Tibial nerve (tissue), 4 donors: ENCODE measurements at regions not wholly inside any gene's neighbourhood (a gene's known extent, or its start where the extent isn't known, plus 50 kb on each side); places are given as distances from the start of the nearest gene placed in this dataset.

Experiments
- DNase-seq, 2 donors: peaks; one replicate each; pipeline ENCODE4 v3.0.0-alpha.2; 2019; ENCODE audit warnings: low spot score in 2 of 2
- H3K27ac ChIP-seq, 4 donors: fragments of 200-600 bp; sonication (generic) in 3 of 4; one replicate each; pipeline ENCODE4 v1.5.1; 2017 to 2019; ENCODE audit warnings: mild to moderate bottlenecking in 1 of 4
- H3K27me3 ChIP-seq, 2 donors: fragments of 200-600 bp; sonication (generic) in 1 of 2; one replicate each; pipeline versions ENCODE4 v1.5.1 to v1.6.0; 2017 to 2019
- H3K36me3 ChIP-seq, 3 donors: fragments of 200-600 bp; sonication (generic); one replicate each; pipeline ENCODE4 v1.5.1; 2018 to 2019
- H3K4me1 ChIP-seq, 4 donors: fragments of 200-600 bp; sonication (generic) in 3 of 4; one replicate each; pipeline ENCODE4 v1.5.1; 2017 to 2019
- H3K4me3 ChIP-seq, 4 donors: fragments of 200-600 bp; sonication (generic) in 3 of 4; one replicate each; pipeline ENCODE4 v1.5.1; 2017 to 2019; ENCODE audit warnings: mild to moderate bottlenecking in 1 of 4, moderate library complexity in 1 of 4
- H3K9me3 ChIP-seq, 4 donors: fragments of 200-600 bp; sonication (generic) in 3 of 4; one replicate each; pipeline ENCODE4 v1.5.1; 2017 to 2019
- CTCF ChIP-seq, 5 experiments: fragments of 200-600 bp in 3 of 5; fragments of 450-650 bp in 2 of 5; sonication (generic) in 3 of 5; IDR thresholded peaks; one replicate each; pipeline ENCODE4 v1.5.1; 2016 to 2019; ENCODE audit warnings: antibody characterized with exemption in 5 of 5, mild to moderate bottlenecking in 3 of 5, moderate library complexity in 2 of 5
- EP300 ChIP-seq, 2 donors: sonication (generic); formaldehyde crosslinking; IDR thresholded peaks; one replicate each; pipeline ENCODE4 v1.6.1; 2017; ENCODE audit warnings: antibody characterized with exemption in 2 of 2, mild to moderate bottlenecking in 1 of 2
- POLR2A ChIP-seq, 2 donors: fragments of 450-650 bp; IDR thresholded peaks; one replicate each; pipeline ENCODE4 v1.6.1; 2017; ENCODE audit warnings: antibody characterized with exemption in 2 of 2, mild to moderate bottlenecking in 2 of 2, moderate library complexity in 2 of 2
- WGBS, 2 donors: methylation state at CpG; one replicate each; pipeline ENCODE4 v1.1.5; 2018; 5-methylcytosine and 5-hydroxymethylcytosine counted together

- no peaks in the 10 kb centered on the region for H3K4me1 ChIP-seq
- no peak overlapping the region for H3K4me3 ChIP-seq
- WGBS, 2 donors: 85 to 86% methylated on average over 2 of the region's 2 CpGs
- TF ChIP-seq CTCF (IDR thresholded peaks at IDR 0.05) (no peak), POLR2A (IDR thresholded peaks at IDR 0.05) (no peak), EP300 (IDR thresholded peaks at IDR 0.05) (no peak)
- no peaks in the 10 kb centered on the region for H3K27me3 ChIP-seq
- no peaks in the 10 kb centered on the region for H3K9me3 ChIP-seq
- no peaks in the 10 kb centered on the region for H3K36me3 ChIP-seq
- DNase-seq: no peak
- no peak overlapping the region for H3K27ac ChIP-seq
These were observed 758.8 kb downstream of the CDH11 start for GRCh38 chr16:64363039-64363438.

DNA sequence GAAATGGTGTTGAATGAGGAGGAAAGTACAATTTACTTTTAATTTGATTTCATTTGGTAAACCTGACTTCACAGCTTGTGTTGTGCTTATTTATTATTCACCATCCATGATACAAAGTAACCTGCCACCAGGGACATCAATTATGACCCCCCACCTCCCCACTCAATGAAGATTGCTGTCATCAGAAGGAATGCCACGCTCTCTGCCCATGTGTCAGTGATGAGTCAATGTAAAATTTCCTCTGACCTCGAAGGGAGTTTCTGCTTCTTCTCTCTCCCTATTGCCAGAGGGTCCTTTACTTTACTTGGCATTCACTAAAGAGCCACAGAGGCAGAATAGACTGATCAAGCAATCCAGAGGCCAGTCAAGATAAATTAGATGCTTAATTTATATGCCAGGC lies 759.7 kb downstream of the CDH11 start:
- TF ChIP-seq CTCF (IDR thresholded peaks at IDR 0.05): no peak
- no peak for TF ChIP-seq EP300 (IDR thresholded peaks at IDR 0.05)
- TF ChIP-seq POLR2A (IDR thresholded peaks at IDR 0.05): no peak
- H3K36me3 ChIP-seq: no peaks in the 10 kb centered on the region
- WGBS, 2 donors: 64 to 67% methylated on average over 2 of the region's 2 CpGs
- no peaks in the 10 kb centered on the region for H3K4me1 ChIP-seq
- no peak for DNase-seq
- H3K9me3 ChIP-seq: no peaks in the 10 kb centered on the region
- H3K27ac ChIP-seq: no peak overlapping the region
- H3K27me3 ChIP-seq: no peaks in the 10 kb centered on the region
- no peak overlapping the region for H3K4me3 ChIP-seq

- H3K4me3 ChIP-seq: no peak overlapping the region
- 51 to 53% methylated on average over 2 of the region's 2 CpGs for whole genome bisulfite sequencing, 2 donors
- DNase-seq: no peak
- no peaks in the 10 kb centered on the region for H3K27me3 ChIP-seq
- TF ChIP-seq POLR2A (IDR thresholded peaks at IDR 0.05) (no peak), EP300 (IDR thresholded peaks at IDR 0.05) (no peak), CTCF (IDR thresholded peaks at IDR 0.05) (no peak)
- no peak overlapping the region for H3K27ac ChIP-seq
- no peaks in the 10 kb centered on the region for H3K9me3 ChIP-seq
- H3K4me1 ChIP-seq: no peaks in the 10 kb centered on the region
- no peaks in the 10 kb centered on the region for H3K36me3 ChIP-seq
These were observed 760.1 kb downstream of the CDH11 start for GRCh38 chr16:64361753-64362152.

DNA sequence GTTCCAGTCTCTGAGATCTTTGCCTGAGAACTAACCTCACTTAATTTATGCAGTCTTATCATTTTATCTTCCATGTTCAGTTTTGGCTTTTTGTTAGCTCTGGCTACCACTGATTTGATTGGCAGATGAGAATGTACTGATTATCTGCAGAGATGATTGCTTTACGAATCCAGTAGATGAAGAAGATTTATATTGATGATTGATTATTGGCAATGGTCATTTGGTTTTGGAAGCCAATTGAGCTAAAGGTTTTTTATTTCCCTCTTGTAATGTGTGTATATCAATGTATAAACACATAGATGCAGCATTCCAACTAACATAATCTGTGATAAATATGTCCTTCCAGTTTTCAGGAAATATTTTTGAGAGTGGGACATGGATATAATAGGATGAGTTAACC lies 763.6 kb downstream of the CDH11 start:
- 91 to 92% methylated on average over 1 of the region's 1 CpG for WGBS, 2 donors
- Histone ChIP-seq H3K4me1 (peaks cover 0 to 3% (median 0%) of the 10 kb centered on the region in 4 donors), H3K27me3 (no peaks in the 10 kb centered on the region), H3K36me3 (no peaks in the 10 kb centered on the region), H3K4me3 (no peak overlapping the region), H3K9me3 (no peaks in the 10 kb centered on the region), H3K27ac (no peak overlapping the region)
- DNase-seq: no peak
- no peak for TF ChIP-seq EP300 (IDR thresholded peaks at IDR 0.05)

- no peak overlapping the region for H3K27ac ChIP-seq
- no peaks in the 10 kb centered on the region for H3K27me3 ChIP-seq
- H3K36me3 ChIP-seq: no peaks in the 10 kb centered on the region
- no peak overlapping the region for H3K4me3 ChIP-seq
- 78 to 79% methylated on average over 1 of the region's 1 CpG for WGBS, 2 donors
- no peak for DNase-seq
- peaks cover 0 to 3% (median 0%) of the 10 kb centered on the region in 4 donors for H3K4me1 ChIP-seq
- TF ChIP-seq EP300 (IDR thresholded peaks at IDR 0.05) (no peak), CTCF (IDR thresholded peaks at IDR 0.05) (no peak), POLR2A (IDR thresholded peaks at IDR 0.05) (no peak)
- no peaks in the 10 kb centered on the region for H3K9me3 ChIP-seq
These were observed 765.6 kb downstream of the CDH11 start for GRCh38 chr16:64356267-64356666.

GRCh38 chr16:64352246-64352645 lies 769.6 kb downstream of the CDH11 start:
- 87 to 88% methylated on average over 1 of the region's 1 CpG for WGBS, 2 donors
- Histone ChIP-seq H3K27ac (no peak overlapping the region), H3K27me3 (no peaks in the 10 kb centered on the region), H3K9me3 (no peaks in the 10 kb centered on the region), H3K4me1 (peaks cover 0 to 3% (median 0%) of the 10 kb centered on the region in 4 donors), H3K36me3 (no peaks in the 10 kb centered on the region), H3K4me3 (no peak overlapping the region)
- no peak for DNase-seq
- TF ChIP-seq EP300 (IDR thresholded peaks at IDR 0.05): no peak
- TF ChIP-seq CTCF (IDR thresholded peaks at IDR 0.05): no peak
- TF ChIP-seq POLR2A (IDR thresholded peaks at IDR 0.05): no peak
